ENCODE measurements at regions not wholly inside any gene's neighbourhood (a gene's known extent, or its start where the extent isn't known, plus 50 kb on each side); places are given as distances from the start of the nearest gene placed in this dataset.
"Not testable (repeated sequence)": the region's sequence is repeated elsewhere in the genome, so short reads cannot be mapped to it uniquely, and the experiment has no call there.

- no peak for DNase-seq
- in situ Hi-C loops (cut with HindIII; ENCODE audit: low pct_ligation_motif_present, low pct_unique_long_range_greater_than_20kb, low sequenced_read_pairs): no loop called here
These were observed 1043.5 kb upstream of the ALCAM start for GRCh38 chr3:104323226-104323625.

DNA sequence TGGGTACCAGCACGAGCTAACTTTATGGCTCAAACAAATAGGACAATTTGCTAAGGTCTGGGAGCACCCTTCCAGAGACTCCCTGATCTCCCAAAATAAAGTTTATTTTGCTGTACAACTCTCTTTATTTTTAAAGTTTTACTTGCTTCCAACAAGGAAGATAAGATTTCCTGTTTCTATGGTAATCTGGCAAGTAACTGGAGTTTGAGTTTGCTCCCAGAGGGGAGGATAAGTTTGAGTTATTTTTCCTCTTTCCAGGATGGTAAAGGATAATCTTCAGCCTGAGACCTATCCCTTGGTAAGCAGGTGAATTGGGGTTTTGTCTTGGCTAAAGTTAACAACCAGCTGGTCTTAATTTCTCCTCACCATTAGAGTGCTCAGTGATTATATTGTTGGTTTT lies 1019.4 kb upstream of the ALCAM start:
- in situ Hi-C loops (cut with HindIII; ENCODE audit: low pct_ligation_motif_present, low pct_unique_long_range_greater_than_20kb, low sequenced_read_pairs): no loop called here
- no peak for DNase-seq

DNA sequence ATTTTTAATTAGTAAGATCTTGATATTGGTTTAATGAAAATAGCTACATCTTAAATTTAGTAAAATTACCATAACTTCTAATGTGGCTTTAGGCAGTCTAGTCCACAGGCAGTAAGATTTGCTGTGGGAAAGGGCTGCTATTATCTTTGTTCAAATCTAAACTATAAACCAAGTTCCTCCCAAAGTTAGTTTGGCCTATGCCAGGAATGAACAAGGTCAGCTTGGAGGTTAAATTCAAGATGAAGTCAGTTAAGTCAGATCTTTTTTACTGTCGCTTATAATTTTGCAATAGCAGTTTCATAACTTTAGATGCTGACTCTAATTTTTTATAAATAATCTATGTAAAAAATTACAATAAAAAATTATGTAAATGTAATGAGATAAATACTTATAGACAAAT lies 1016.9 kb upstream of the ALCAM start:
- DNase-seq: no peak
- in situ Hi-C loops (cut with HindIII; ENCODE audit: low pct_ligation_motif_present, low pct_unique_long_range_greater_than_20kb, low sequenced_read_pairs): no loop called here

GRCh38 chr3:104353951-104354350 lies 1012.8 kb upstream of the ALCAM start:
- no peak for DNase-seq
- in situ Hi-C loops (cut with HindIII; ENCODE audit: low pct_ligation_motif_present, low pct_unique_long_range_greater_than_20kb, low sequenced_read_pairs): no loop called here

DNA sequence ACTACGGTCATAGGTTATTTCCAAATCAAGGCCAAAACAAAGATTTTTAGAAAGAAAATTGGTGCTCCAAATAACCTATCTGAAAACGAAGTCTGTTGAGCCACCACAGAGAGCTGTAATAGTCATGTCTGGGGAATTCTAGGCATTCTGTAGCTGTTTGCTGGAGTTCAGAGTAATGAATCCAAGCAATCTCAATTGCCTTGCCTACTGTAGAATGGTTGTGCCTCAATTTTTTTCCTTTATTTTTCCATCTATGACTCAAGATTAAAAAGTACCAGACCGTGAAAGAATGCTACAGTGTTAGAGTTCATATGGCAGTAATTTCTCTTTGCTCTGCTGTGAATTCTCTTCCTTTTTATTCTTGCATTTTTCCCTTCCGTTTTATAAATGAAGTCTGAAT lies 1007.2 kb upstream of the ALCAM start:
- in situ Hi-C loops (cut with HindIII; ENCODE audit: low pct_ligation_motif_present, low pct_unique_long_range_greater_than_20kb, low sequenced_read_pairs): no loop called here
- peak; percentile 93 for DNase-seq

DNA sequence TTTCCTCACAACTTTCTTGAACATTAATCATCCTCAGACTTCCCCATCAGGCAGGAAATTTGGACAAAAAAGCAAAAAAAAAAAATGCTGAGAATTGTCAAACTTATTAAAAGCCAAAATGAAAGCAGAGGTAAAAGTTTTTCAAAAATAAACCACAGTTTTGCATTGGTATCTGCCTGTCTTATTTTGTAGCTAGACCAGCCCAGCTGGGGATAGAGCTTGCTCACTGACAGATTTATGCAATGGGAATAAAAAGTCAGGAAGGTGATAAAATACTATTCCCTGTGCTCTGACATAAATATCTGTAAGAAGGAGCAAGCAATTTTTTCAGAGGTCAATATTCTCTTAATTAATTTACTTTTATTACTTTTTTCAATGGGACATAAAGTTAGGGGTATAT lies 1006.7 kb upstream of the ALCAM start:
- peak; percentile 24 for DNase-seq
- in situ Hi-C loops (cut with HindIII; ENCODE audit: low pct_ligation_motif_present, low pct_unique_long_range_greater_than_20kb, low sequenced_read_pairs): no loop called here

- in situ Hi-C loops (cut with HindIII; ENCODE audit: low pct_ligation_motif_present, low pct_unique_long_range_greater_than_20kb, low sequenced_read_pairs): not testable (repeated sequence)
These were observed 1005.0 kb upstream of the ALCAM start for GRCh38 chr3:104361748-104362147.

GRCh38 chr3:104362319-104362718 lies 1004.4 kb upstream of the ALCAM start:
- in situ Hi-C loops (cut with HindIII; ENCODE audit: low pct_ligation_motif_present, low pct_unique_long_range_greater_than_20kb, low sequenced_read_pairs): no loop called here
- DNase-seq: no peak

More at GRCh38 chr3:104361748-104362147, 1005.0 kb upstream of the ALCAM start:
- DNase-seq: not testable (repeated sequence)

GRCh38 chr3:104367000-104367399 lies 999.7 kb upstream of the ALCAM start:
- no peak for DNase-seq
- in situ Hi-C loops (cut with HindIII; ENCODE audit: low pct_ligation_motif_present, low pct_unique_long_range_greater_than_20kb, low sequenced_read_pairs): no loop called here

GRCh38 chr3:104368760-104369159 lies 997.9 kb upstream of the ALCAM start:
- in situ Hi-C loops (cut with HindIII; ENCODE audit: low pct_ligation_motif_present, low pct_unique_long_range_greater_than_20kb, low sequenced_read_pairs): no loop called here
- no peak for DNase-seq

GRCh38 chr3:104385421-104385820 lies 981.3 kb upstream of the ALCAM start:
- no peak for DNase-seq
- in situ Hi-C loops (cut with HindIII; ENCODE audit: low pct_ligation_motif_present, low pct_unique_long_range_greater_than_20kb, low sequenced_read_pairs): no loop called here

DNA sequence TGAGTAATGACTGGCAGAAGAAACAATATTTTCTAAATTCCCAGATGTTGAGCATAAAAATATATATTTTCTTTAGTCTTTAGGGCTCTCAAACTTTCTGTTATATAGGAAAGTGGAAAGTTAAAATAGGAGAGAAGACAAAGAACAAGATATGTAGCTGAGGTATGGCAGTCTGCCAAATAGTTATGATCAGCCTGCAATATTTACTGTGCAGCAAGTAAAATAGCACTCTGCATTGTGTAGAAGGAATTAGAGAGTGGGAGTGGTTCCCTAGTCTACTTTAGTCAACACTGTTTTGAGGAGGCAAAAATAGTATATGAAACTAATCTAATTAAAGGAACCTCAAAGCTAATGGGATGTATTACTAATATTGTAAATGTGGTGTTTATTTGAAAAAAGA lies 978.1 kb upstream of the ALCAM start:
- in situ Hi-C loops (cut with HindIII; ENCODE audit: low pct_ligation_motif_present, low pct_unique_long_range_greater_than_20kb, low sequenced_read_pairs): no loop called here
- no peak for DNase-seq

- DNase-seq: peak; percentile 6
- in situ Hi-C loops (cut with HindIII; ENCODE audit: low pct_ligation_motif_present, low pct_unique_long_range_greater_than_20kb, low sequenced_read_pairs): no loop called here
These were observed 974.4 kb upstream of the ALCAM start for GRCh38 chr3:104392327-104392726.

GRCh38 chr3:104396974-104397669 lies 969.6 kb upstream of the ALCAM start:
- in situ Hi-C loops (cut with HindIII; ENCODE audit: low pct_ligation_motif_present, low pct_unique_long_range_greater_than_20kb, low sequenced_read_pairs): no loop called here
- DNase-seq: no peak

DNA sequence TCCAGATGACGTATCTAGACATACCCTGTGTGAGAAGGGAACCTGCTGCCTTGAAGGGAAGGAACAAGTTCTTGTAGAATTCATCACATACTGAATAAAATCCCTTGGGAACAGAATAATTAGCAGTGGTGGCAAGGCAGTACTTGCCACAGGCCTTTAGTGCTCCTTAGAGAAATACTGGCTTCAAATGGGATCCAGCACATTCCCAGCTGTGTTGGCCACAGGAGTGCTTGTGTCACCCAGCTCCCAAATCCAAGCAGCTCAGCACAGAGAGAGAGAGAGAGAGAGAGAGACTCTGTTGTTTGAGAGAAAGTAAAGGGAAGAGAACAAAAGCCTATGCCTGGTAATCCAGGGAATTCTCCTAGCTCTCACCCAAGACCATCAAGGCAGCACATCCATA lies 969.0 kb upstream of the ALCAM start:
- in situ Hi-C loops (cut with HindIII; ENCODE audit: low pct_ligation_motif_present, low pct_unique_long_range_greater_than_20kb, low sequenced_read_pairs): no loop called here

DNA sequence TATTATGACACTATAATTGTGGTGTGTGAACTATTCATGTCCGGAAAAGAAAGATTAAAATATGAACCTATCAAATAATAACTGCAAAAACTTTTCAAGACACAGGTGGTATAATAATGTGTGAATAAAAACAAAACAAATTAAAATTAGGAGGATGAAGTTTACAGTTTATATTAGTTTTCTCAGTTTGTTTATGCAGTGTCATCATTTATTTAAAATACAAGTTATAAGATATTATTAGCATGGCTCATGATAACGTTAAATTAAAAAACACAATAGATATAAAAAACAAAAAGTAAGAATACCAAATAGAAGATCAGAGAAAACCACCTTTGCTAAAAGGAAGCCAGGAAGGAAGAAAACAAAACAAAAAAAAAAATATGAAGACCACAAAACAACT lies 963.8 kb upstream of the ALCAM start:
- DNase-seq: no peak
- in situ Hi-C loops (cut with HindIII; ENCODE audit: low pct_ligation_motif_present, low pct_unique_long_range_greater_than_20kb, low sequenced_read_pairs): no loop called here

More for the DNA sequence above, 969.0 kb upstream of the ALCAM start:
- no peak for DNase-seq

GRCh38 chr3:104411757-104412156 lies 955.0 kb upstream of the ALCAM start:
- DNase-seq: no peak
- in situ Hi-C loops (cut with HindIII; ENCODE audit: low pct_ligation_motif_present, low pct_unique_long_range_greater_than_20kb, low sequenced_read_pairs): no loop called here

- in situ Hi-C loops (cut with HindIII; ENCODE audit: low pct_ligation_motif_present, low pct_unique_long_range_greater_than_20kb, low sequenced_read_pairs): no loop called here
- DNase-seq: no peak
These were observed 953.8 kb upstream of the ALCAM start for GRCh38 chr3:104412608-104413580.

GRCh38 chr3:104428337-104428925 lies 938.3 kb upstream of the ALCAM start:
- in situ Hi-C loops (cut with HindIII; ENCODE audit: low pct_ligation_motif_present, low pct_unique_long_range_greater_than_20kb, low sequenced_read_pairs): no loop called here
- no peak for DNase-seq
